Right lobe of liver (tissue), 4 donors: ENCODE measurements at regions not wholly inside any gene's neighbourhood (a gene's known extent, or its start where the extent isn't known, plus 50 kb on each side); places are given as distances from the start of the nearest gene placed in this dataset.

Experiments used
- POLR2A ChIP-seq: fragments of 450-650 bp; IDR thresholded peaks from one replicate; pipeline ENCODE4 v1.6.1; 2017; ENCODE audit warnings: antibody characterized with exemption, mild to moderate bottlenecking
- TF ChIP-seq, protein P1 (sequence below), 4 donors: fragments of 200-600 bp in 3 of 4; fragments of 450-650 bp in 1 of 4; IDR thresholded peaks; one replicate each; pipeline versions ENCODE4 v1.5.1 to v1.8.0; 2016 to 2022; ENCODE audit warnings: antibody characterized with exemption in 4 of 4, mild to moderate bottlenecking in 2 of 4
- donor health status: DM: no; HTN: no; CAD: no.
- donor health status: DM: no; HTN: no; CAD: no.
- donor health status: DM: no; HTN: yes; CAD: no.

DNA sequence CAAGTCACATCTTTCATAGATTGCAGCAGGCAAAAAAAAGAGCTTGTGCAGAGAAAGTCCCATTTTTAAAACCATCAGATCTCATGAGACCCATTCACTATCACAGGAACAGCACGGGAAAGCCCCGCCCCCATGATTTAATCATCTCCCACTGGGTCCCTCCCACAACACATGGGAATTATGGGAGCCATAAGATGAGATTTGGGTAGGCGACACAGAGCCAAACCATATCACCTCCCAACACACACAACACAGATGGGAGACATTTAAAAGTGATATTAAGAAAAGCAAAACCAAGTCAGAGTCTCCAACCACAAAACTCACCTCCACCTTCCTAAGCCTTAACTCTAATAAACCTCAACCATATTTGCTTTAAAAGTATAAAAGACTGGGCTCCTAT, 61.5 kb upstream of the TIAM1 start:
- TF ChIP-seq POLR2A = no peak
- TF ChIP-seq, protein P1, sequence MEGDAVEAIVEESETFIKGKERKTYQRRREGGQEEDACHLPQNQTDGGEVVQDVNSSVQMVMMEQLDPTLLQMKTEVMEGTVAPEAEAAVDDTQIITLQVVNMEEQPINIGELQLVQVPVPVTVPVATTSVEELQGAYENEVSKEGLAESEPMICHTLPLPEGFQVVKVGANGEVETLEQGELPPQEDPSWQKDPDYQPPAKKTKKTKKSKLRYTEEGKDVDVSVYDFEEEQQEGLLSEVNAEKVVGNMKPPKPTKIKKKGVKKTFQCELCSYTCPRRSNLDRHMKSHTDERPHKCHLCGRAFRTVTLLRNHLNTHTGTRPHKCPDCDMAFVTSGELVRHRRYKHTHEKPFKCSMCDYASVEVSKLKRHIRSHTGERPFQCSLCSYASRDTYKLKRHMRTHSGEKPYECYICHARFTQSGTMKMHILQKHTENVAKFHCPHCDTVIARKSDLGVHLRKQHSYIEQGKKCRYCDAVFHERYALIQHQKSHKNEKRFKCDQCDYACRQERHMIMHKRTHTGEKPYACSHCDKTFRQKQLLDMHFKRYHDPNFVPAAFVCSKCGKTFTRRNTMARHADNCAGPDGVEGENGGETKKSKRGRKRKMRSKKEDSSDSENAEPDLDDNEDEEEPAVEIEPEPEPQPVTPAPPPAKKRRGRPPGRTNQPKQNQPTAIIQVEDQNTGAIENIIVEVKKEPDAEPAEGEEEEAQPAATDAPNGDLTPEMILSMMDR (IDR thresholded peaks at IDR 0.05) = no peak
